Inferior parietal cortex (tissue), 1 donor: ENCODE measurements at regions not wholly inside any gene's neighbourhood (a gene's known extent, or its start where the extent isn't known, plus 50 kb on each side); places are given as distances from the start of the nearest gene placed in this dataset.

Source experiments
- DNase-seq: peaks from one replicate; pipeline ENCODE4 v3.0.0-alpha.2; 2016; ENCODE audit errors: extremely low spot score

GRCh38 chr11:13062115-13062514 is 53.0 kb downstream of the RASSF10 start:
- no peak for DNase-seq

GRCh38 chr11:13064593-13064992 is 55.5 kb downstream of the RASSF10 start:
- no peak for DNase-seq

GRCh38 chr11:13065200-13065787 is 56.2 kb downstream of the RASSF10 start:
- DNase-seq: no peak

GRCh38 chr11:13068211-13068610 is 59.1 kb downstream of the RASSF10 start:
- no peak for DNase-seq

GRCh38 chr11:13073119-13073981 is 64.2 kb downstream of the RASSF10 start:
- DNase-seq: no peak

GRCh38 chr11:13074714-13075464 is 65.8 kb downstream of the RASSF10 start:
- DNase-seq: no peak

GRCh38 chr11:13076961-13077360 is 67.8 kb downstream of the RASSF10 start:
- no peak for DNase-seq

- no peak for DNase-seq
Observed at GRCh38 chr11:13080861-13081260, 71.7 kb downstream of the RASSF10 start.

GRCh38 chr11:13082588-13082987 is 73.5 kb downstream of the RASSF10 start:
- DNase-seq: no peak

- DNase-seq: no peak
Observed at GRCh38 chr11:13090228-13090708, 81.2 kb downstream of the RASSF10 start.

GRCh38 chr11:13091373-13091772 is 82.3 kb downstream of the RASSF10 start:
- DNase-seq: no peak

- no peak for DNase-seq
Observed at GRCh38 chr11:13091804-13092203, 82.7 kb downstream of the RASSF10 start.

- no peak for DNase-seq
Observed at GRCh38 chr11:13094930-13095687, 86.0 kb downstream of the RASSF10 start.

GRCh38 chr11:13098063-13098462 is 88.9 kb downstream of the RASSF10 start:
- DNase-seq: peak; percentile 67

- no peak for DNase-seq
Observed at GRCh38 chr11:13098616-13099289, 89.6 kb downstream of the RASSF10 start.

GRCh38 chr11:13101644-13102512 is 92.8 kb downstream of the RASSF10 start:
- peak; percentile 10 for DNase-seq

- no peak for DNase-seq
Observed at GRCh38 chr11:13102513-13102840, 93.4 kb downstream of the RASSF10 start.

GRCh38 chr11:13102865-13103539 is 93.9 kb downstream of the RASSF10 start:
- DNase-seq: no peak

- DNase-seq: no peak
Observed at GRCh38 chr11:13103962-13104554, 94.9 kb downstream of the RASSF10 start.
